Subcutaneous abdominal adipose tissue (tissue), 5 donors: ENCODE measurements at regions not wholly inside any gene's neighbourhood (a gene's known extent, or its start where the extent isn't known, plus 50 kb on each side); places are given as distances from the start of the nearest gene placed in this dataset.

Experiments
- H3K27ac ChIP-seq: one replicate; pipeline ENCODE4 v1.7.0; 2013; ENCODE audit warnings: low read depth, mild to moderate bottlenecking, inconsistent platforms, low read length, moderate library complexity
- H3K27me3 ChIP-seq, 5 donors: one replicate each; pipeline ENCODE4 v1.7.0; 2013; ENCODE audit warnings: low read length in 5 of 5, inconsistent platforms in 1 of 5; ENCODE audit not compliant: control insufficient read depth in 5 of 5, insufficient read depth in 4 of 5
- H3K36me3 ChIP-seq, 5 donors: one replicate each; pipeline ENCODE4 v1.7.0; 2013; ENCODE audit warnings: low read length in 5 of 5; ENCODE audit not compliant: control insufficient read depth in 5 of 5, insufficient read depth in 5 of 5
- H3K4me1 ChIP-seq, 5 donors: one replicate each; pipeline ENCODE4 v1.7.0; 2013; ENCODE audit warnings: low read length in 5 of 5, mild to moderate bottlenecking in 3 of 5, moderate library complexity in 1 of 5; ENCODE audit not compliant: control insufficient read depth in 5 of 5, insufficient read depth in 5 of 5
- H3K4me3 ChIP-seq, 5 donors: one replicate each; pipeline ENCODE4 v1.7.0; 2013; ENCODE audit warnings: low read length in 5 of 5, low read depth in 1 of 5
- H3K9ac ChIP-seq, 5 donors: one replicate each; pipeline ENCODE4 v1.7.0; 2013; ENCODE audit warnings: low read length in 5 of 5, mild to moderate bottlenecking in 4 of 5, moderate library complexity in 3 of 5
- H3K9me3 ChIP-seq, 5 donors: one replicate each; pipeline ENCODE4 v1.7.0; 2013; ENCODE audit warnings: low read length in 5 of 5; ENCODE audit not compliant: control insufficient read depth in 5 of 5
- donor health status: healthy.
- donor health status: healthy.
- donor health status: healthy.
- donor health status: healthy.
- donor health status: healthy.

- H3K27ac ChIP-seq, result no peak overlapping the region
- H3K4me1 ChIP-seq, result no peaks in the 10 kb centered on the region
- no peaks in the 10 kb centered on the region for H3K27me3 ChIP-seq
- H3K9me3 ChIP-seq, result peaks cover 0 to 5% (median 0%) of the 10 kb centered on the region in 5 donors
- H3K9ac ChIP-seq, result no peak overlapping the region
- no peak overlapping the region for H3K4me3 ChIP-seq
- H3K36me3 ChIP-seq, result no peaks in the 10 kb centered on the region
These were observed 324.3 kb upstream of the PCDH10 start for GRCh38 chr4:132824761-132825160.

GRCh38 chr4:132827522-132827921, 321.6 kb upstream of the PCDH10 start:
- no peak overlapping the region for H3K4me3 ChIP-seq
- H3K9ac ChIP-seq, result no peak overlapping the region
- peaks cover 0 to 5% (median 0%) of the 10 kb centered on the region in 5 donors for H3K9me3 ChIP-seq
- no peak overlapping the region for H3K27ac ChIP-seq
- H3K36me3 ChIP-seq, result no peaks in the 10 kb centered on the region
- H3K27me3 ChIP-seq, result no peaks in the 10 kb centered on the region
- H3K4me1 ChIP-seq, result no peaks in the 10 kb centered on the region

- no peak overlapping the region for H3K9ac ChIP-seq
- H3K36me3 ChIP-seq, result no peaks in the 10 kb centered on the region
- H3K27me3 ChIP-seq, result no peaks in the 10 kb centered on the region
These were observed 310.9 kb upstream of the PCDH10 start for GRCh38 chr4:132838244-132838643.

GRCh38 chr4:132839070-132839469, 310.0 kb upstream of the PCDH10 start:
- H3K9ac ChIP-seq, result no peak overlapping the region
- H3K9me3 ChIP-seq, result peaks cover 0 to 14% (median 7%) of the 10 kb centered on the region in 5 donors
- H3K4me3 ChIP-seq, result no peak overlapping the region
- H3K27me3 ChIP-seq, result no peaks in the 10 kb centered on the region
- H3K27ac ChIP-seq, result no peak overlapping the region
- H3K4me1 ChIP-seq, result no peaks in the 10 kb centered on the region
- H3K36me3 ChIP-seq, result no peaks in the 10 kb centered on the region

More at GRCh38 chr4:132838244-132838643, 310.9 kb upstream of the PCDH10 start:
- Histone ChIP-seq H3K9me3 (peaks cover 0 to 14% (median 7%) of the 10 kb centered on the region in 5 donors), H3K27ac (no peak overlapping the region), H3K4me3 (no peak overlapping the region), H3K4me1 (no peaks in the 10 kb centered on the region)

- H3K27me3 ChIP-seq, result no peaks in the 10 kb centered on the region
- H3K9ac ChIP-seq, result no peak overlapping the region
- H3K4me3 ChIP-seq, result no peak overlapping the region
- no peaks in the 10 kb centered on the region for H3K9me3 ChIP-seq
- H3K4me1 ChIP-seq, result no peaks in the 10 kb centered on the region
- H3K27ac ChIP-seq, result no peak overlapping the region
- no peaks in the 10 kb centered on the region for H3K36me3 ChIP-seq
These were observed 289.2 kb upstream of the PCDH10 start for GRCh38 chr4:132859929-132860328.

GRCh38 chr4:132860976-132861375, 288.1 kb upstream of the PCDH10 start:
- Histone ChIP-seq H3K4me3 (no peak overlapping the region), H3K9ac (no peak overlapping the region)

GRCh38 chr4:132863619-132864018, 285.5 kb upstream of the PCDH10 start:
- Histone ChIP-seq H3K27ac (no peak overlapping the region), H3K36me3 (no peaks in the 10 kb centered on the region), H3K27me3 (no peaks in the 10 kb centered on the region), H3K4me3 (no peak overlapping the region), H3K9me3 (peaks cover 0 to 4% (median 0%) of the 10 kb centered on the region in 5 donors), H3K4me1 (no peaks in the 10 kb centered on the region), H3K9ac (no peak overlapping the region)

More at GRCh38 chr4:132860976-132861375, 288.1 kb upstream of the PCDH10 start:
- Histone ChIP-seq H3K4me1 (no peaks in the 10 kb centered on the region), H3K9me3 (no peaks in the 10 kb centered on the region), H3K36me3 (no peaks in the 10 kb centered on the region), H3K27ac (no peak overlapping the region), H3K27me3 (no peaks in the 10 kb centered on the region)

- H3K27me3 ChIP-seq, result no peaks in the 10 kb centered on the region
- H3K9me3 ChIP-seq, result peaks cover 0 to 6% (median 0%) of the 10 kb centered on the region in 5 donors
- H3K36me3 ChIP-seq, result no peaks in the 10 kb centered on the region
- H3K9ac ChIP-seq, result no peak overlapping the region
- no peak overlapping the region for H3K27ac ChIP-seq
- no peak overlapping the region for H3K4me3 ChIP-seq
- no peaks in the 10 kb centered on the region for H3K4me1 ChIP-seq
These were observed 283.6 kb upstream of the PCDH10 start for GRCh38 chr4:132865458-132865857.

- Histone ChIP-seq H3K27me3 (no peaks in the 10 kb centered on the region), H3K36me3 (no peaks in the 10 kb centered on the region), H3K9me3 (peaks cover 0 to 9% (median 0%) of the 10 kb centered on the region in 5 donors), H3K27ac (no peak overlapping the region), H3K4me3 (no peak overlapping the region), H3K9ac (no peak overlapping the region), H3K4me1 (no peaks in the 10 kb centered on the region)
These were observed 283.2 kb upstream of the PCDH10 start for GRCh38 chr4:132865922-132866321.

- Histone ChIP-seq H3K27ac (no peak overlapping the region), H3K4me3 (no peak overlapping the region), H3K4me1 (no peaks in the 10 kb centered on the region), H3K9ac (no peak overlapping the region), H3K9me3 (peaks cover 0 to 16% (median 4%) of the 10 kb centered on the region in 5 donors), H3K36me3 (no peaks in the 10 kb centered on the region), H3K27me3 (no peaks in the 10 kb centered on the region)
These were observed 282.5 kb upstream of the PCDH10 start for GRCh38 chr4:132866616-132867015.

- H3K9me3 ChIP-seq, result peaks cover 0 to 4% (median 0%) of the 10 kb centered on the region in 5 donors
- H3K4me3 ChIP-seq, result no peak overlapping the region
- no peak overlapping the region for H3K27ac ChIP-seq
- H3K36me3 ChIP-seq, result no peaks in the 10 kb centered on the region
- H3K27me3 ChIP-seq, result no peaks in the 10 kb centered on the region
- H3K4me1 ChIP-seq, result no peaks in the 10 kb centered on the region
- no peak overlapping the region for H3K9ac ChIP-seq
These were observed 255.3 kb upstream of the PCDH10 start for GRCh38 chr4:132893787-132894186.
